Thyroid gland (tissue), 4 donors: ENCODE measurements at regions not wholly inside any gene's neighbourhood (a gene's known extent, or its start where the extent isn't known, plus 50 kb on each side); places are given as distances from the start of the nearest gene placed in this dataset.

Experiments used
- CTCF ChIP-seq, 6 experiments: fragments of 200-600 bp in 3 of 6; fragments of 450-650 bp in 3 of 6; sonication (generic) in 3 of 6; IDR thresholded peaks; one replicate each; pipeline ENCODE4 v1.5.1; 2016 to 2019; ENCODE audit warnings: antibody characterized with exemption in 6 of 6, mild to moderate bottlenecking in 2 of 6, inconsistent platforms in 1 of 6, moderate library complexity in 1 of 6
- POLR2A ChIP-seq, 2 donors: fragments of 450-650 bp; IDR thresholded peaks; one replicate each; pipeline ENCODE4 v1.6.1; 2017; ENCODE audit warnings: antibody characterized with exemption in 2 of 2, mild to moderate bottlenecking in 2 of 2, moderate library complexity in 1 of 2

GRCh38 chr17:73777131-73777449 is 132.8 kb upstream of the SDK2 start:
- TF ChIP-seq POLR2A (IDR thresholded peaks at IDR 0.05) (no peak), CTCF (IDR thresholded peaks at IDR 0.05) (no peak)
